ENCODE measurements at regions not wholly inside any gene's neighbourhood (a gene's known extent, or its start where the extent isn't known, plus 50 kb on each side); places are given as distances from the start of the nearest gene placed in this dataset.

DNA sequence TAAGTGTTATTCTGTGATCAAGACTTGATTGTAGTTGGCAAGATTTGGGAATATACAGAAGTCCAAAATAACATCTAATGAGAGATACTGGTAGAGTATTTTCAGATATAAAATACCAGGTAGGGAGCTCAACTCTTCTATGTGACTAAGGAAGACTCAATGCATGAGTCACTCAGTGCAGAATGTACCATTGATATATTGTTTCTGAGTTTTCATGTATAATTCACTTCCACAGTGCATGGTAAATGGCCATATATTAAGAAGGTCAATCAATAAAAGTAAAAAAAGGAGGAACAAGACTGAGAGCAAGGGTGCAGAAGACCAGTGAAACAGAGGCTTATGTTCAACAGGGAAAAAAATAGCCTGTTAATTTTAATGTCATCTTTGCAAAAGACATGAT lies 1387.9 kb downstream of the CDH8 start:
- TF ChIP-seq, protein P1, sequence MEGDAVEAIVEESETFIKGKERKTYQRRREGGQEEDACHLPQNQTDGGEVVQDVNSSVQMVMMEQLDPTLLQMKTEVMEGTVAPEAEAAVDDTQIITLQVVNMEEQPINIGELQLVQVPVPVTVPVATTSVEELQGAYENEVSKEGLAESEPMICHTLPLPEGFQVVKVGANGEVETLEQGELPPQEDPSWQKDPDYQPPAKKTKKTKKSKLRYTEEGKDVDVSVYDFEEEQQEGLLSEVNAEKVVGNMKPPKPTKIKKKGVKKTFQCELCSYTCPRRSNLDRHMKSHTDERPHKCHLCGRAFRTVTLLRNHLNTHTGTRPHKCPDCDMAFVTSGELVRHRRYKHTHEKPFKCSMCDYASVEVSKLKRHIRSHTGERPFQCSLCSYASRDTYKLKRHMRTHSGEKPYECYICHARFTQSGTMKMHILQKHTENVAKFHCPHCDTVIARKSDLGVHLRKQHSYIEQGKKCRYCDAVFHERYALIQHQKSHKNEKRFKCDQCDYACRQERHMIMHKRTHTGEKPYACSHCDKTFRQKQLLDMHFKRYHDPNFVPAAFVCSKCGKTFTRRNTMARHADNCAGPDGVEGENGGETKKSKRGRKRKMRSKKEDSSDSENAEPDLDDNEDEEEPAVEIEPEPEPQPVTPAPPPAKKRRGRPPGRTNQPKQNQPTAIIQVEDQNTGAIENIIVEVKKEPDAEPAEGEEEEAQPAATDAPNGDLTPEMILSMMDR (IDR thresholded peaks at IDR 0.05) = no peak
- TF ChIP-seq POLR2A (IDR thresholded peaks at IDR 0.05) = no peak
